GM21786 (cell line): ENCODE measurements at regions not wholly inside any gene's neighbourhood (a gene's known extent, or its start where the extent isn't known, plus 50 kb on each side); places are given as distances from the start of the nearest gene placed in this dataset.

Experiments
- ATAC-seq: cut with Tn5 transposase; IDR thresholded peaks from one replicate; pipeline ENCODE4 v1.9.1; 2021; ENCODE audit not compliant: unreplicated experiment

DNA sequence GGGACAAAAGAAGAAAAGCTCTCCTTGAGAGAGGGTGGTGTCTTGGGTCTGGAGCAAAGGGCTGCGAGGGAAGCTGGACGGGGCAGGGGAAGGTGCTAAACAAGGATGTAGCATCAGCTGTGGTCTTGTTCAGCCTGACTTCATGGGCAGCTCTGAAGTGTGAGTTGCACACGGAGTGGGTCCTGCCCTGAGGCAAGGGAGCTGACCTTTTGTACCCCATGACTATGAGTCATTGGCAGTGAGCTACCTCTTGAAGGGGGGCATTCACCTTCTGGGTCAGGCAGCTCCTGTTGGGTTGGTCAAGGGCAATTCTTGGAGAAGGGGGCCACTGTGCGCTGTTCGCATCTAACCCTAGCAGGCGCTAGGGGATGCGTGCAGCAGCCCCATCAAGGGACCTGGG is 151.8 kb downstream of the SMIM20 start:
- no peak for ATAC-seq

DNA sequence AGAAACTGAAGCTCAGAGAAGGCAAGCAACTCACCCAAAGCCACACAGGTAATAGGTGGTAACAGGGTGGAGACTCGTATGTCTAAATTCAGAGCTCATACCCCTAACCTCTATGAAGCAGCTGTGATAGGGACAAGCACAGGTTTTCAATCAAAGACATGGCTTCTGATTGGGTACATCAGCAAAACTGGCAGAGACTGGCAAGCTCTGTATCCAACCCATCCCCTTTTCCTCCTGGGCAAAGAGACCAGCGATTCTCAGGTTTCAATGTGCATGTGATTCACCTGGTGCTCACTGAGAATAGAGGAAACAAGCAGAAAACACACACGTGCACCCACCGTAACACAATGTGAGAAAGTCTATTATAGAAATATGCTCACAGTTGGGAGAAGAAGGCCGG is 153.0 kb downstream of the SMIM20 start:
- ATAC-seq, result no peak

DNA sequence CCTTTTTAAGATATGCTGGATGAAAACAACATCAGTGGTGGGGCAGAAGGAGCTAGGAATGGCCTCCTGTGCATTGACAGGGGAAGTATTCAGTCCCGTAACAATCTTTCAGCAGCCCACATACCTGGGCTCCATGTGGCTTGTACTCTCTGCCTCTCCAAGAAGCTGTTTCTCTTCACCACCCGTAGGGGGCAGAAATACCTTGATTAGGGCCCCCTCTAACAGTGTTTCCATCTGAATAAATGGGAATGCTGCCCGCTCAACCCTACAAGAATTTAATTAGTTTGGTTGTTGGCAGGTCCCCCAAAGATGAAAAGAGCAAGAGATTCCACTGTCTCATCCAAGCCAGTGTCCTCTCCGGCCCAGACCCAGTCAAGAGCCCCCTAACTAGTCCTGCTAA is 155.2 kb downstream of the SMIM20 start:
- no peak for ATAC-seq

GRCh38 chr4:26071688-26072087 is 157.7 kb downstream of the SMIM20 start:
- no peak for ATAC-seq

DNA sequence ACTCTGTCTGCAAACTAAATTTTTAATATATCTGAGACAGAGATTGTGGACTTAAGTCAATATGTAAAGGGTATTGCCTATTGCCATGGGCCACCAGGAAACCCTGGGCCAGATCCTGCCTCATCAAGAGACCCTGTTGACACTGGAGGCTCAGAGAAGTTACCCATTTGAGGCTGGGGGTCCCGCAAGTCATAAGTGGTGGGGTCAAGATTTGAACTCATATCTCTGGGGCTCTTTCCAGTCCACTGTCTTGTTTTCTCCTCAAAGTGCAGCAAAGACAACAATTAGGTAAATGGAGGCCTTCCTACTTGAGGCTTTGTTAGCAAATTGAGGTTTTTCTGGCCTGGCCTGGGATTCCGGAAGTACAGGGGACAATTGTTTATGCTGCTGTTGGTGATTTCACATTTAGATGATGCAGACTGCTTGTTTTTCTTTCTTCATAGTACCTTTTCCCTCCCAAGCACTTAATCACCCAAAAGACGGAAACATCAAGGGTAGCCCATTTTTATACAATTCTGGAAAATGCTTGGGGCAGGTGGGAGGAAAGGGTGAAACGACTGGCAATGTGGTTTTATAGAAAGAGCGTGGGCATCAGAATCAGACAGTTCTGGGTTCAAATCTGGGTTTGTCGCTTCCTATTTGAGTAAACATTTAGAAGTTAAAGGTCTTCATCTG is 160.0 kb downstream of the SMIM20 start:
- no peak for ATAC-seq

DNA sequence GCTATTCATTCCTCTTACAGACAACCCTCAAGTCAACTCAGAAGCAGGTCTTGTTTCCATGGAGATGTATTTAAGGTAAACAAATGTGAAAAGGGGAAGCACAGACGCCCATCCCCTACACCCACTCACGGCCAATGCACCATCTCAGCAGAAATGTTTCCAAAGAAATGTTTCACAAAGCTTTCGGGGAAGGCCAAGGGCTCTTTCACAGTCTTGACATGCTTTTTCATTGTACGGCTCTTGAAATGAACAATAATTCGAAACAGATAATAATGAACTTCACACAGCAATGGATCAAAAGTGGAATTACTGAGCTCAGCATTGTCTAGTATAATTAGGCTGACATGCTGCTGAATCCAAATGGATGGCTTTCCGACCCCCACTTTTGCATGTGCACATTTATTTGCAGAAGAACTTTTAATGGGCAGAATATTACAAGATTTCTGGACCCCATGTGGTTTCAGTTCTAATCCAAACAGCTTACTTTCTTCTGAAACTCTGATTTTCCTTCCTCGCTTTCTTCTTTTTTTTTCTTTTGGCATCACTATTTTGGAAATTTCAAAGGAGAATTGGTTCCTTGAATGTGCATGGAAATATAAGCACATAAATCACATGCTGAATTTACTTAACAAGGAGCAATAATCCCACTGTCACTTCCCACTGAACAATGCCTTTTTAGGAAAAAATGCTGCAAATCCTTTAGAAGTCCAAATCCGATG is 160.9 kb downstream of the SMIM20 start:
- ATAC-seq, result peak; percentile 86

DNA sequence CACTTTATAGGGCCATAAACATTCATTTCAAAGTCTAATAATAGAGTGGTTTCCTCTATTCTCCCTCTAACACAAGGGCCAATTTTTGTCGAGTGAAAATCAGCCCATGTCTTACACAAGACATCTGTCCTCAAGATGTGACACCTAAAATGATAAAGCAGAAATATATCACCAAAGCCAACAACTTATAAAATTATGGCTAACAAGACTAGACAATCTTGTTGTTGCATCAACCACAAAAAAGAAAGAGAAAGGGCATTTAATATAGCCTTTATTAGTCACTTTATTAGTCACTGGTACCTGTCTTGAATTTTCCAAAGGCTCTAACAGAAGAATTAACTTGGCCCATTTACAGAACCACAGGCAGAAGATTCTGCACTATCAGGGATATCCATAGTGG is 161.6 kb downstream of the SMIM20 start:
- no peak for ATAC-seq

DNA sequence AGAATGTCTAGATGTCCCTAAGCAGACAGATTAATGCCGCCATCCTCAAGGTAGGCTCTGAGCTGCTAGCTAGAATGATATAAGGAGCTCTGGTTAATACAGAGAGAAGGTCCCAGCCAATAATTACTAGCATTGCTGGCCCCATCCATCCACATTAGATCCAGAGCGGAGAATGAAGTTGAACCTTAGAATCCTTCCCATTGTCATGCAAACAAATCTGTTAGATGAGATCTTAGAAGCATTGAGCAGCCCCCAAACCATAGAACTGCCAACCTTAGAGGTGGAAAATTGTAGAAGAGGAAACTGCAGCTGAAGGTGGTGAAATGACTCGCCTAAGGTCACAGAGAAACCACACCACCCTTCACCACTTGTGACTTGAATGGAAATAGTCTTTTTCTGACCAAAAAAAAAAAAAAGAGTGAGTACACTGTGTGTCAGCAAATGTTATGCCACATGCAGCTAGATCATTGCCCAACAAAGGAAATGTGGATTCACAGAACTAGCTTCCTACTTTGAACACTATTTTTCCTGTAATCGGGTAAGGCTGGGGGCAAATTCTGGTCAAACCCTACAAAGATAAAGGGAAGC is 162.1 kb downstream of the SMIM20 start:
- peak; percentile 68 for ATAC-seq

- no peak for ATAC-seq
These were observed 162.9 kb downstream of the SMIM20 start for GRCh38 chr4:26076896-26077295.

GRCh38 chr4:26077756-26078155 is 163.7 kb downstream of the SMIM20 start:
- ATAC-seq, result no peak

- ATAC-seq, result no peak
These were observed 167.0 kb downstream of the SMIM20 start for GRCh38 chr4:26080870-26081628.

DNA sequence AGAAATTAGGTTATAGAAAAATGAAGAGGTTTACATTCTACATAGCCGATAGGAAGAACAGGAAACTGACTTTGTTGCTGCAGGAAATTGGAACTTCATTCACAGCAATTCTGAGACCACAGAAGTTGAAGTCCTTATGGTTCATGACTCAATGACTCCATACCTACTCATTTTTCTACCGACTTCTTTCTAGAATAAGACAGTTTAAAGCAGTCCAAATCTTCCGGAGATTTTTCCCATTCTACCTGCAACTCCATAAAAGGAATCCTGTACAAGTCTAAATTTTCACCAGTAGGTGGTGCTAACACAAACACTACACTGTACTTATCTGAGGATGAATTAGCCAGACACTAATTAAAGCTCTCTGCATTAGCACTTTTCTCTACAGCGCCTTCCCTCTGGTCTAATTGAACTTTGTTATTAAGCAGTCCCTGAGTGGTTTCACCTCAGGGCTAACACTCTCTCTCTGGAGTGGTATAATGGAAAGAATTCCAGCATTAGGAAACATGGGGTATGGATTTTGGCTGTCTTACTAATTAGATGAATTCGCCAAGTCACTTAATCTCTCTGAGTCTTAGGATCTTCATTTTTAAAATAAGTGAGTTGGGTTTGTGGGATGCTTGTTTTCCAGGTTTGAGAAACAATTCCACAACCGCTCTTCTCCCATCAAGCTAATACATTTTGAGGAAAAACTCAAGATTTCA is 167.9 kb downstream of the SMIM20 start:
- peak; percentile 37 for ATAC-seq

- ATAC-seq, result no peak
These were observed 168.5 kb downstream of the SMIM20 start for GRCh38 chr4:26082565-26082964.

DNA sequence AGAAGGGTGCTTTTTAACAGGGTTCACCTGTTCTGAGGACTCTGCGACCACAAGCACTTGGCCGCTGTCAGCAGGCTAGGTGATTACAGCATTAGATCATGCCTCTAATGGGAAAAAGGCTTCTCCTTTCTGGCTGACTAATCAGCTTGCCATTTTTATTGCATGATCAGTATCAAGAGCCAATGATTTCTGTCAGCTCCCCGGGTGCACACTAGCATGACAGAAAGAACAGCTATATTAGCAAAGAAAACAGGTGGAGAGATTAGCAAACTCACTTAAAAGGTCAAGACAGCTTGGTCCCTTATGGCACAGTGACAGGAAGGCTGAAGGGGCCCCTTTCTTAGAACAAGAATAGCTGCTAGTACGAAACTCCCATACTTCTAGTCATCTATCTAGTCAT is 170.0 kb downstream of the SMIM20 start:
- peak; percentile 39 for ATAC-seq

DNA sequence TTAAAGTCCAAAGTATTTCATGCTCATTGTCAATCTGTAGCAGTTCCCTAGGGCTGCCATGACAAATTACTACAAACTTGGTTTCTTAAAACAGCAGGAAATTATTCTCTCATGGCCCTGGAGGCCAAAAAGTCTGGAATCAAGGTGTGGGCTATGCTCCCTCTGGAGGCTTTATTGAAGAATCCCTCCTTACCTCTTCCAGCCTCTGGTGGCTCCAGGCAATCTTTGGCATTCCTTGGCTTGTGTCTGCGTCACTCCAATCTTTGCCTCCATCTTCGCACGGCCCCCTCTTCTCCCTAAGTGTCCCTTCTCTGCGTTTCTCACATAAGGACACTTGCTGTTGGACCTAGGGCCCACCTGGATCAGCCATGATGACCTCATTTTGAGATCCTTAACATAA is 170.4 kb downstream of the SMIM20 start:
- no peak for ATAC-seq

GRCh38 chr4:26085551-26085950 is 171.5 kb downstream of the SMIM20 start:
- no peak for ATAC-seq

DNA sequence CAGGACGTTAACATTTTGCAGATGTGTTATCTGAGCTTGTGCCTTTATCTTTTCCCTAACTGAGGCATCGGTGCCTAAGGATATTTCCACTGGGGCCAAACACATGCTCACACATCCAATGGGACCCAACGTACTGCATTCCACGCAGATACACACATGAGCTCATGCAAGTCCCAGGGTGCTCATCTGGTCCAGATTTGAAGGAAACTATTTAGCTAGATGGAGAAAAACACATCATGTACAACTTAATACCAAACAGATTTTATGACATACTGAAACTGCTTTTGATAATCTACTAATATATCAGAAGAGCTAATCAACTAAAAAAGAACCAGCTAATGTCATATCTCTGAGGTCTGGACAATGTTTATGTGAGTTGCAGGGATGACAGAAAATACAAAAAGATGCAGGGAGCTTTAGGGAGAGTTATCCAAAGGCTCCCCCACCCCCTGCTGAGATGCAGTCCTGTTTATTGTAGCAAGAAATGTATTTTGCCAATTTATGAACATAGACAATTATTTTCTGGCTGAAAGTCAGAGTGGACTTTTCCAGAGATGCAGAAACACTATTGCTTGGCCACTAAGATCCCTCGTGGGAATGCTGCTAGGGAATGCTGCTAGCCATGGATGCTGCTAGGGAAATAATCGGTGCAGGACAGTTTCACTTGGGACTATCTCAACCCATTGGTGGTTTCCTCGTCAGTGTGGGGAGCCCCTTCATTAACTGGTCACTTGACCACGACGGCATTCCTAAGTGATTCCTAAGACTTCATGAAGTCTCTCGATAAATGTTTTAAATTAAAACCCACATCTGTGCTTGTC is 172.8 kb downstream of the SMIM20 start:
- ATAC-seq, result no peak

DNA sequence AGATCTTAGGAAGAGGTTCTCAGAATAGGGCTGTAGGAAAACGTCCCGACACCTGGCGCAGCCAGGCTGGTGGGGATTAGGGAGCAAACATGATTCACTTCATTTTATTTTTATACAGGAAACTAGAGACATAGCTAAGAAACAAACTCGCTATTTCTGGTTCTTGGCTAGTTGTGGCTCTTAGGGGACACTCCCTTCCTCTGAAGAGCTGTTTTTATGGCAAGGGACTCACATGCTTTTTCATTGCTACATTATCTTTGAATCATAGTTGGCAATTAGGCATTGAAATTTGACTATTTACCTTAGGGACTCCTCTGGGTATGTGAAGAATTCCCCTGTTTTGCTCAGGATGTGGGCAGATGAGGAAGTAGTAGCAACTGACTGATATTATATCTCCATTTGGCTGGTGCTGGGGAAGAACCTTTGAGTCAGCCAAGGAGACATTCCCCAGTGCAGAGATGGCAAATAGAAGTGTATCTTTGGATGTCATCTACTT is 174.5 kb downstream of the SMIM20 start:
- peak; percentile 73 for ATAC-seq

DNA sequence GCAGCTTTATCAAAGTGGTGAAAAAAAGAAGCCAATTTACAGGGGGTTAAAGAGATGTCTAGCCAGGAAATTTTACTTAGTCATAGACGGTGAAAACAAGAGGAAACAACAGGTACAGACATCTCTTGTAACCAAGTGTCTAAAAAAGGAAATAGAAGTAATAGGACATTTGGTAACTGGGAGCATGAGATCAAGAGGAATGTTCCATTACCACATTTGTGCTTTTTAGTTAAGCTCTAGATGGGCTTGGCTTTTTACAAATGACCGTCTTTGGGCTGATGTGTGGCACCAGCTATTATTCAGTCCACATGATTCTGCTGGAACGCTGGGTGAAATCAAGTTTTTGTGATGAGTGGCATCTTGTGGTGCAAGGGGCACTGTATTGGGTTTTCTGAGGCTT is 179.5 kb downstream of the SMIM20 start:
- no peak for ATAC-seq

DNA sequence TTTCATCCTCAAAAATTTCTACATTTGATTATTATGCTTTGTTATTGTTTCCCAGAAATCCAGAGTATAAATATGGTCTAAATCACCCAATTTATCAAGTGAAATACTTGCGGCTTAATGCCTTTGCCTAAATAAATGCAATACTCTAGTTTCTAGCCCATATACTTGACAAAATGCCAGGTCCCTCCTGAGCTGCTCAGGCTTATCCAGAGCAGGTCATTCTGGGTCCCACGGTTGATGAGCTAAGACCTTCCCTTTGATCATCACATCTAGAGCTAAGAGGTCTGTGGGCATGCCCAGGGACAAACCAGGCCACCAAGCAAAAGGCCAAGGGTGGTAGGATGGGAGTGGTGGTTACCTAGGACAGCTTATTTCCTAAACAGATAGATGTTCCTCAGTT is 180.1 kb downstream of the SMIM20 start:
- ATAC-seq, result no peak
